SK-N-SH (cell line): ENCODE measurements at regions not wholly inside any gene's neighbourhood (a gene's known extent, or its start where the extent isn't known, plus 50 kb on each side); places are given as distances from the start of the nearest gene placed in this dataset.
A peak's percentile ranks its signal among the peaks of the same experiment; 100 is the strongest.

Experiments
- CTCF ChIA-PET: fragments of 300-600, 350-600 bp; formaldehyde crosslinking; extraction: SDS; loops from one replicate; lab custom pipeline; 2021; lab: Yijun Ruan, JAX
- POLR2A ChIA-PET: fragments of 350-600 bp; sonication (Branson Sonifier 250); formaldehyde crosslinking; extraction: SDS; loops from one replicate; lab custom pipeline; 2020; ENCODE audit warnings: antibody characterized with exemption, inconsistent platforms; lab: Yijun Ruan, JAX
- DNase-seq: peaks from one replicate; pipeline ENCODE4 v3.0.0; 2012
- H2AFZ ChIP-seq: fragments of 200-600 bp; sonication (generic); 2 replicates; pipeline ENCODE4 v1.8.1; 2016; ENCODE audit warnings: antibody characterized with exemption, mild to moderate bottlenecking, low read depth
- H3F3A ChIP-seq: fragments of 200-600 bp; sonication (generic); replicated peaks from 2 replicates; pipeline ENCODE3; 2016; ENCODE audit warnings: antibody characterized with exemption, mild to moderate bottlenecking; ENCODE audit not compliant: insufficient read depth
- H3K27ac ChIP-seq, 2 experiments: fragments of 200-500 bp in 1 of 2; fragments of 200-600 bp in 1 of 2; sonication (Bioruptor generic) in 1 of 2; sonication (generic), shearing (Covaris generic) in 1 of 2; 2 replicates each; pipeline versions ENCODE4 v1.5.1 to v1.6.1; 2014 to 2016; ENCODE audit warnings: low read depth in 2 of 2, inconsistent platforms in 1 of 2, low read length in 1 of 2, mild to moderate bottlenecking in 1 of 2, mixed read lengths in 1 of 2
- H3K27me3 ChIP-seq: fragments of 200-600 bp; sonication (generic), shearing (Covaris generic); 2 replicates; pipeline ENCODE4 v1.6.1; 2016; ENCODE audit warnings: mixed run types; ENCODE audit not compliant: insufficient read depth
- H3K36me3 ChIP-seq, 2 experiments: fragments of 200-500 bp in 1 of 2; fragments of 200-600 bp in 1 of 2; sonication (Bioruptor generic) in 1 of 2; sonication (generic) in 1 of 2; replicated peaks in 1 of 2; 2 replicates each; pipeline versions ENCODE3 to v1.5.1; 2014 to 2016; ENCODE audit warnings: low read length in 1 of 2, mild to moderate bottlenecking in 1 of 2; ENCODE audit not compliant: insufficient read depth in 2 of 2, control insufficient read depth in 1 of 2
- H3K4me1 ChIP-seq, 2 experiments: fragments of 200-500 bp in 1 of 2; fragments of 200-600 bp in 1 of 2; sonication (Bioruptor generic) in 1 of 2; sonication (generic), shearing (Covaris generic) in 1 of 2; 2 replicates each; pipeline versions ENCODE4 v1.5.1 to v1.6.1; 2014 to 2016; ENCODE audit warnings: low read depth in 1 of 2, low read length in 1 of 2, mixed run types in 1 of 2; ENCODE audit not compliant: insufficient read depth in 2 of 2, control insufficient read depth in 1 of 2
- H3K4me2 ChIP-seq: fragments of 200-600 bp; sonication (generic), shearing (Covaris generic); 2 replicates; pipeline ENCODE4 v1.6.1; 2017; ENCODE audit warnings: mixed run types
- H3K4me3 ChIP-seq, 2 experiments: fragments of 200-500 bp in 1 of 2; fragments of 200-600 bp in 1 of 2; sonication (Bioruptor generic) in 1 of 2; sonication (generic), shearing (Covaris generic) in 1 of 2; 2 replicates each; pipeline versions ENCODE4 v1.5.1 to v1.8.1; 2014 to 2016; ENCODE audit warnings: low read depth in 2 of 2, inconsistent platforms in 1 of 2, low read length in 1 of 2, mild to moderate bottlenecking in 1 of 2, mixed read lengths in 1 of 2, moderate library complexity in 1 of 2
- H3K79me2 ChIP-seq: fragments of 200-600 bp; sonication (generic); 2 replicates; pipeline ENCODE4 v1.8.1; 2017; ENCODE audit warnings: mild to moderate bottlenecking; ENCODE audit not compliant: insufficient read depth
- H3K9ac ChIP-seq: fragments of 200-600 bp; sonication (generic); 2 replicates; pipeline ENCODE4 v1.6.1; 2017; ENCODE audit warnings: mixed run types
- H3K9me2 ChIP-seq: fragments of 200-600 bp; sonication (generic); 2 replicates; pipeline ENCODE4 v1.6.1; 2017; ENCODE audit warnings: mixed run types
- H3K9me3 ChIP-seq: fragments of 200-600 bp; sonication (generic); 2 replicates; pipeline ENCODE4 v1.6.1; 2017; ENCODE audit warnings: mixed run types, mild to moderate bottlenecking, moderate library complexity
- H4K20me1 ChIP-seq: fragments of 200-600 bp; sonication (generic); 2 replicates; pipeline ENCODE4 v1.6.1; 2017; ENCODE audit warnings: mild to moderate bottlenecking, mixed run types; ENCODE audit not compliant: insufficient read depth
- CHD2 ChIP-seq: fragments of 150-350 bp; IDR thresholded peaks from 2 replicates; pipeline ENCODE4 v1.6.1; 2018; ENCODE audit warnings: low read length; ENCODE audit not compliant: partially characterized antibody
- ELF1 ChIP-seq: IDR thresholded peaks from 2 replicates; pipeline ENCODE4 v1.4.0; 2012
- FOSL2 ChIP-seq: IDR thresholded peaks from 2 replicates; pipeline ENCODE4 v1.4.0; 2012; ENCODE audit warnings: low read depth, mild to moderate bottlenecking, moderate library complexity, borderline replicate concordance
- FOXJ3 ChIP-seq: sonication (generic); formaldehyde crosslinking; IDR thresholded peaks from 2 replicates; pipeline ENCODE4 v1.5.1; 2020; ENCODE audit warnings: mild to moderate bottlenecking, missing genetic modification reagents
- GABPA ChIP-seq: IDR thresholded peaks from 2 replicates; pipeline ENCODE4 v1.4.0; 2012; ENCODE audit warnings: low read depth, mild to moderate bottlenecking
- GATA2 ChIP-seq: sonication (generic); formaldehyde crosslinking; IDR thresholded peaks from 2 replicates; pipeline ENCODE4 v1.5.0; 2020; ENCODE audit warnings: mild to moderate bottlenecking, missing genetic modification reagents
- JUND ChIP-seq: IDR thresholded peaks from 2 replicates; pipeline ENCODE4 v1.4.0; 2012
- NRF1 ChIP-seq: IDR thresholded peaks from 2 replicates; pipeline ENCODE4 v1.6.1; 2012; ENCODE audit warnings: low read depth, mild to moderate bottlenecking, low read length
- POLR2AphosphoS5 ChIP-seq: IDR thresholded peaks from 2 replicates; pipeline ENCODE4 v1.6.1; 2012; ENCODE audit warnings: low read depth, low read length
- SIN3A ChIP-seq: IDR thresholded peaks from 2 replicates; pipeline ENCODE4 v1.6.1; 2012; ENCODE audit warnings: low read depth, mild to moderate bottlenecking, low read length, moderate library complexity, borderline replicate concordance
- TAF1 ChIP-seq: IDR thresholded peaks from 2 replicates; pipeline ENCODE4 v1.6.1; 2012; ENCODE audit warnings: low read depth, mild to moderate bottlenecking, low read length, moderate library complexity, borderline replicate concordance
- TCF12 ChIP-seq: IDR thresholded peaks from 2 replicates; pipeline ENCODE4 v1.4.0; 2012
- TEAD4 ChIP-seq: IDR thresholded peaks from 2 replicates; pipeline ENCODE4 v1.4.0; 2012; ENCODE audit warnings: mild to moderate bottlenecking, borderline replicate concordance; ENCODE audit not compliant: insufficient read depth
- YY1 ChIP-seq: IDR thresholded peaks from 2 replicates; pipeline ENCODE4 v1.4.0; 2012; ENCODE audit warnings: low read depth, mild to moderate bottlenecking
- WGBS: methylation state at CpG from one replicate; pipeline ENCODE4 v1.1.6; 2017; ENCODE audit warnings: low lambda C conversion rate; 5-methylcytosine and 5-hydroxymethylcytosine counted together
- TF ChIP-seq, protein P1 (sequence below): IDR thresholded peaks from 2 replicates; pipeline ENCODE4 v1.4.0; 2012; ENCODE audit warnings: low read depth
- TF ChIP-seq, protein P2 (sequence below): IDR thresholded peaks from 2 replicates; pipeline ENCODE4 v1.4.0; 2012; ENCODE audit warnings: low read depth, borderline replicate concordance
- TF ChIP-seq, protein P3 (sequence below): IDR thresholded peaks from 2 replicates; pipeline ENCODE4; 2012
- TF ChIP-seq, protein P4 (sequence below): fragments of 150-350 bp; IDR thresholded peaks from 2 replicates; pipeline ENCODE4 v1.6.1; 2016; ENCODE audit warnings: mild to moderate bottlenecking, low read depth, low read length
- TF ChIP-seq, protein P5 (sequence below): fragments of 150-350 bp; IDR thresholded peaks from 2 replicates; pipeline ENCODE4 v1.6.1; 2017; ENCODE audit warnings: antibody characterized with exemption, low read length, low read depth, borderline replicate concordance
- TF ChIP-seq, protein P6 (sequence below): IDR thresholded peaks from 2 replicates; pipeline ENCODE4 v1.6.1; 2012; ENCODE audit warnings: mild to moderate bottlenecking, low read depth, low read length, moderate library complexity

DNA sequence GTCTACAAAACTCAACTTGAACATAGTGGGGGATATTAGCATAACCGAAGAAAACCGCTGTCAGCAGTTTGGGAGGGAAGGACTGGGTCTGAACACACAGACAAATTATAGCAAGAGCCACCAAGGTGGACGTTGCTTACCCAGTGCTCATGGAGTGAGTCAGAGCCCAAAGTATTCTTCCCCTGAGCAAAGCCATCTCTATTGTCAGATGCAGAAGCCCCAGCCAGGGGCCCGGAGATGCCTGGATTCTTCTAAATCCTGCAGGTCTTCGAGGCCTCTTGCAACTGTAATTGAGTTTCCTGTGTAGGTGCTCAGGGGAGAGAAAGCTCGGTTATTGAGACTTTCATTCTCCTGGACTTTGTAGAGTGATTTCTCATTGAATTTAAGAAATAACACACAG lies 384.5 kb downstream of the IRS2 start (continued):
- TF ChIP-seq FOXJ3 (CRISPR knock-in tag) = no peak
- TF ChIP-seq, protein P1, sequence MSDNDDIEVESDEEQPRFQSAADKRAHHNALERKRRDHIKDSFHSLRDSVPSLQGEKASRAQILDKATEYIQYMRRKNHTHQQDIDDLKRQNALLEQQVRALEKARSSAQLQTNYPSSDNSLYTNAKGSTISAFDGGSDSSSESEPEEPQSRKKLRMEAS = no peak
- TF ChIP-seq, all 33 proteins: peak for 0

DNA sequence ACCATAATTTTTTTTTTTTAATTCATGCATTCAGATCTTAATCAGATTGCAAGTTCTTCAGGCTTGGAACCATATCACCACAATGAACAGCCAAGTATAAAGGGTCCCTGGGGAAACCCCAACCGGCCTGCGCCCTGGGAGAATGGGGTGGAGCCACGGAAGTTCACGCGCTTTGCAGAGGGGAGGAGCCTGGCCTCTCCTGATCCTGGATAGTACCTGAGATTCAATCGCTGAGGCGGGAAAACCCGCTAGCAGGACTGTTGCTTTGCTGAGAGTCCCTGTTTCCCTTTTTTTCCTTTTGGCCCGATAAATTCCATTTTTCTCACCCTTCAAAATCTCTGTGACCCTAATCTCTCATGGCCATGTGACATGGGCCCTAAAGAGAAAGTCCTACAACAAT lies 385.1 kb downstream of the IRS2 start:
- H3K4me1 ChIP-seq = peaks cover 0 to 17% of the 10 kb centered on the region in 2 experiments; a peak in 2 of 4 replicates
- H3K79me2 ChIP-seq = no peaks in the 10 kb centered on the region
- no peak overlapping the region for H3K4me2 ChIP-seq
- H3K4me3 ChIP-seq = no peak overlapping the region
- H3K9ac ChIP-seq = no peak overlapping the region
- H4K20me1 ChIP-seq = no peaks in the 10 kb centered on the region
- no peak overlapping the region for H2AFZ ChIP-seq
- H3K36me3 ChIP-seq = no peaks in the 10 kb centered on the region
- no peaks in the 10 kb centered on the region for H3K9me3 ChIP-seq
- POLR2A ChIA-PET = interaction anchor here (1.3 kb wide), 1 partner anchor 11 kb away, joined by 4 read pairs; no protein-coding TSS in a partner anchor
- 82% methylated on average over 9 of the region's 9 CpGs for WGBS
- H3K27me3 ChIP-seq = no peaks in the 10 kb centered on the region
- H3K27ac ChIP-seq = peak overlapping the region in 1 of 2 experiments; percentile 79; a peak in 1 of 4 replicates
- H3F3A ChIP-seq = no peaks in the 10 kb centered on the region
- H3K9me2 ChIP-seq = no peaks in the 10 kb centered on the region
- no peak for DNase-seq
- CTCF ChIA-PET = interaction anchor here (0.8 kb wide), 1 partner anchor 15 kb away, joined by 3 read pairs; no protein-coding TSS in a partner anchor
- TF ChIP-seq POLR2AphosphoS5 = no peak
- TF ChIP-seq, protein P2, sequence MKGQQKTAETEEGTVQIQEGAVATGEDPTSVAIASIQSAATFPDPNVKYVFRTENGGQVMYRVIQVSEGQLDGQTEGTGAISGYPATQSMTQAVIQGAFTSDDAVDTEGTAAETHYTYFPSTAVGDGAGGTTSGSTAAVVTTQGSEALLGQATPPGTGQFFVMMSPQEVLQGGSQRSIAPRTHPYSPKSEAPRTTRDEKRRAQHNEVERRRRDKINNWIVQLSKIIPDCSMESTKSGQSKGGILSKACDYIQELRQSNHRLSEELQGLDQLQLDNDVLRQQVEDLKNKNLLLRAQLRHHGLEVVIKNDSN = no peak
- no peak for TF ChIP-seq JUND
- TF ChIP-seq SIN3A = no peak
- TF ChIP-seq, protein P3, sequence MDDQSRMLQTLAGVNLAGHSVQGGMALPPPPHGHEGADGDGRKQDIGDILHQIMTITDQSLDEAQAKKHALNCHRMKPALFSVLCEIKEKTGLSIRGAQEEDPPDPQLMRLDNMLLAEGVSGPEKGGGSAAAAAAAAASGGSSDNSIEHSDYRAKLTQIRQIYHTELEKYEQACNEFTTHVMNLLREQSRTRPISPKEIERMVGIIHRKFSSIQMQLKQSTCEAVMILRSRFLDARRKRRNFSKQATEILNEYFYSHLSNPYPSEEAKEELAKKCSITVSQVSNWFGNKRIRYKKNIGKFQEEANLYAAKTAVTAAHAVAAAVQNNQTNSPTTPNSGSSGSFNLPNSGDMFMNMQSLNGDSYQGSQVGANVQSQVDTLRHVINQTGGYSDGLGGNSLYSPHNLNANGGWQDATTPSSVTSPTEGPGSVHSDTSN = no peak
- TF ChIP-seq YY1 = no peak
- TF ChIP-seq, protein P4, sequence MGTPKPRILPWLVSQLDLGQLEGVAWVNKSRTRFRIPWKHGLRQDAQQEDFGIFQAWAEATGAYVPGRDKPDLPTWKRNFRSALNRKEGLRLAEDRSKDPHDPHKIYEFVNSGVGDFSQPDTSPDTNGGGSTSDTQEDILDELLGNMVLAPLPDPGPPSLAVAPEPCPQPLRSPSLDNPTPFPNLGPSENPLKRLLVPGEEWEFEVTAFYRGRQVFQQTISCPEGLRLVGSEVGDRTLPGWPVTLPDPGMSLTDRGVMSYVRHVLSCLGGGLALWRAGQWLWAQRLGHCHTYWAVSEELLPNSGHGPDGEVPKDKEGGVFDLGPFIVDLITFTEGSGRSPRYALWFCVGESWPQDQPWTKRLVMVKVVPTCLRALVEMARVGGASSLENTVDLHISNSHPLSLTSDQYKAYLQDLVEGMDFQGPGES = no peak
- no peak for TF ChIP-seq TAF1
- no peak for TF ChIP-seq GATA2
- TF ChIP-seq ELF1 = no peak
- TF ChIP-seq GABPA = no peak
- TF ChIP-seq TCF12 = no peak
- no peak for TF ChIP-seq FOXJ3 (CRISPR knock-in tag)
- TF ChIP-seq FOSL2 = no peak
- TF ChIP-seq, protein P5, sequence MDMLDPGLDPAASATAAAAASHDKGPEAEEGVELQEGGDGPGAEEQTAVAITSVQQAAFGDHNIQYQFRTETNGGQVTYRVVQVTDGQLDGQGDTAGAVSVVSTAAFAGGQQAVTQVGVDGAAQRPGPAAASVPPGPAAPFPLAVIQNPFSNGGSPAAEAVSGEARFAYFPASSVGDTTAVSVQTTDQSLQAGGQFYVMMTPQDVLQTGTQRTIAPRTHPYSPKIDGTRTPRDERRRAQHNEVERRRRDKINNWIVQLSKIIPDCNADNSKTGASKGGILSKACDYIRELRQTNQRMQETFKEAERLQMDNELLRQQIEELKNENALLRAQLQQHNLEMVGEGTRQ = no peak
- no peak for TF ChIP-seq CHD2
- no peak for TF ChIP-seq TEAD4
- no peak for TF ChIP-seq NRF1
- TF ChIP-seq, protein P6, sequence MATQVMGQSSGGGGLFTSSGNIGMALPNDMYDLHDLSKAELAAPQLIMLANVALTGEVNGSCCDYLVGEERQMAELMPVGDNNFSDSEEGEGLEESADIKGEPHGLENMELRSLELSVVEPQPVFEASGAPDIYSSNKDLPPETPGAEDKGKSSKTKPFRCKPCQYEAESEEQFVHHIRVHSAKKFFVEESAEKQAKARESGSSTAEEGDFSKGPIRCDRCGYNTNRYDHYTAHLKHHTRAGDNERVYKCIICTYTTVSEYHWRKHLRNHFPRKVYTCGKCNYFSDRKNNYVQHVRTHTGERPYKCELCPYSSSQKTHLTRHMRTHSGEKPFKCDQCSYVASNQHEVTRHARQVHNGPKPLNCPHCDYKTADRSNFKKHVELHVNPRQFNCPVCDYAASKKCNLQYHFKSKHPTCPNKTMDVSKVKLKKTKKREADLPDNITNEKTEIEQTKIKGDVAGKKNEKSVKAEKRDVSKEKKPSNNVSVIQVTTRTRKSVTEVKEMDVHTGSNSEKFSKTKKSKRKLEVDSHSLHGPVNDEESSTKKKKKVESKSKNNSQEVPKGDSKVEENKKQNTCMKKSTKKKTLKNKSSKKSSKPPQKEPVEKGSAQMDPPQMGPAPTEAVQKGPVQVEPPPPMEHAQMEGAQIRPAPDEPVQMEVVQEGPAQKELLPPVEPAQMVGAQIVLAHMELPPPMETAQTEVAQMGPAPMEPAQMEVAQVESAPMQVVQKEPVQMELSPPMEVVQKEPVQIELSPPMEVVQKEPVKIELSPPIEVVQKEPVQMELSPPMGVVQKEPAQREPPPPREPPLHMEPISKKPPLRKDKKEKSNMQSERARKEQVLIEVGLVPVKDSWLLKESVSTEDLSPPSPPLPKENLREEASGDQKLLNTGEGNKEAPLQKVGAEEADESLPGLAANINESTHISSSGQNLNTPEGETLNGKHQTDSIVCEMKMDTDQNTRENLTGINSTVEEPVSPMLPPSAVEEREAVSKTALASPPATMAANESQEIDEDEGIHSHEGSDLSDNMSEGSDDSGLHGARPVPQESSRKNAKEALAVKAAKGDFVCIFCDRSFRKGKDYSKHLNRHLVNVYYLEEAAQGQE = no peak
